BE2C (cell line): ENCODE measurements at regions not wholly inside any gene's neighbourhood (a gene's known extent, or its start where the extent isn't known, plus 50 kb on each side); places are given as distances from the start of the nearest gene placed in this dataset.

Source experiments
- DNase-seq: peaks from one replicate; pipeline ENCODE4 v3.0.0-alpha.2; 2020
- H3K27me3 ChIP-seq: fragments of 250-450 bp; sonication (Bioruptor Pico); 2 replicates; pipeline ENCODE4 v1.5.1; 2020; ENCODE audit warnings: mild to moderate bottlenecking
- H3K36me3 ChIP-seq: fragments of 250-450 bp; sonication (Bioruptor Pico); 2 replicates; pipeline ENCODE4 v1.5.1; 2020; ENCODE audit warnings: mild to moderate bottlenecking
- H3K4me1 ChIP-seq: fragments of 250-450 bp; sonication (Bioruptor Pico); 2 replicates; pipeline ENCODE4 v1.5.1; 2020
- H3K4me3 ChIP-seq: 2 replicates; pipeline ENCODE4 v1.5.1; 2011; ENCODE audit warnings: low read depth, low read length
- H3K9me3 ChIP-seq: fragments of 250-450 bp; sonication (Bioruptor Pico); 2 replicates; pipeline ENCODE4 v1.5.1; 2020
- TF ChIP-seq, protein P1 (sequence below): IDR thresholded peaks from 2 replicates; pipeline ENCODE4 v1.5.1; 2012; ENCODE audit warnings: mild to moderate bottlenecking, low read depth, low read length

DNA sequence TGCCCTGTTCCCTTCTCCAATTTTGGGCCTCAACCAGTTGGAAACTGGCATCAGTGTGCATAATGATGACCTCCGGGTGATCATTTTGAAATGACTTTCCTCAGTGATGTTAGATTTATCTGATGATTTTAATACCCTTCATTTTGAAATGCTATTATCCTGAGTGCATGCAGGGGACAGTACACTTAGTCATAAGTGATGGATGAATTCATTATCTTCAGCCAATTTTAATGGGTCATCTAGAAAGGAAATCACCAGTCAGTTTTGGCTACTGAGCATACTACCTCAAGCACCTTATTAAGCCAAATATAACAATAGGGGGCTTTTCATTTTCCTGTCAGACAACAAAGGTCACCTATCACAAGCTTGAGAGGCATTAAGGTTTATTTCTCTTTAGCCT lies 118.5 kb upstream of the MIR17HG start:
- no peaks in the 10 kb centered on the region for H3K9me3 ChIP-seq
- no peaks in the 10 kb centered on the region for H3K36me3 ChIP-seq
- no peaks in the 10 kb centered on the region for H3K4me1 ChIP-seq
- no peak overlapping the region for H3K4me3 ChIP-seq
- DNase-seq = no peak
- H3K27me3 ChIP-seq = no peaks in the 10 kb centered on the region
- TF ChIP-seq, protein P1, sequence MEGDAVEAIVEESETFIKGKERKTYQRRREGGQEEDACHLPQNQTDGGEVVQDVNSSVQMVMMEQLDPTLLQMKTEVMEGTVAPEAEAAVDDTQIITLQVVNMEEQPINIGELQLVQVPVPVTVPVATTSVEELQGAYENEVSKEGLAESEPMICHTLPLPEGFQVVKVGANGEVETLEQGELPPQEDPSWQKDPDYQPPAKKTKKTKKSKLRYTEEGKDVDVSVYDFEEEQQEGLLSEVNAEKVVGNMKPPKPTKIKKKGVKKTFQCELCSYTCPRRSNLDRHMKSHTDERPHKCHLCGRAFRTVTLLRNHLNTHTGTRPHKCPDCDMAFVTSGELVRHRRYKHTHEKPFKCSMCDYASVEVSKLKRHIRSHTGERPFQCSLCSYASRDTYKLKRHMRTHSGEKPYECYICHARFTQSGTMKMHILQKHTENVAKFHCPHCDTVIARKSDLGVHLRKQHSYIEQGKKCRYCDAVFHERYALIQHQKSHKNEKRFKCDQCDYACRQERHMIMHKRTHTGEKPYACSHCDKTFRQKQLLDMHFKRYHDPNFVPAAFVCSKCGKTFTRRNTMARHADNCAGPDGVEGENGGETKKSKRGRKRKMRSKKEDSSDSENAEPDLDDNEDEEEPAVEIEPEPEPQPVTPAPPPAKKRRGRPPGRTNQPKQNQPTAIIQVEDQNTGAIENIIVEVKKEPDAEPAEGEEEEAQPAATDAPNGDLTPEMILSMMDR = no peak

DNA sequence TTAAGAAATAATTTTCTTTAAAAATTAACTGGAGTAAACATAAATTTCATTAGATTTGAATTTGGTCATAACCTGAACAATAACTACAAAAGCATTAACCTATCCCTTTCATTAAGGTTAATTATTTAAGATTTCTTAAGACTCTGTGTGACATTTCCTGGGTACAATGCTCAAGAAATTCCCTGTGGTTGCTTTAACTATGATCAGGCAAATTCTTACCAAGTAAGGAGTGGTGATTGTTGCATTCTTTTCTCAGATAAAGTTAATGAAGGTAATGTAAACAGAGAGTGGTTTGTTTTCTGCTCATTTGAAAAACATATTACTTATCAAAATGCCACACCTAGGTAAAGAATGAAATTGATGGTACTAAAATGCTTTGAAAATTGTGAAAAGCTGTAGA lies 114.8 kb upstream of the MIR17HG start:
- no peaks in the 10 kb centered on the region for H3K4me1 ChIP-seq
- TF ChIP-seq, protein P1 = no peak
- DNase-seq = no peak
- no peaks in the 10 kb centered on the region for H3K27me3 ChIP-seq
- no peaks in the 10 kb centered on the region for H3K9me3 ChIP-seq
- H3K4me3 ChIP-seq = no peak overlapping the region
- no peaks in the 10 kb centered on the region for H3K36me3 ChIP-seq

DNA sequence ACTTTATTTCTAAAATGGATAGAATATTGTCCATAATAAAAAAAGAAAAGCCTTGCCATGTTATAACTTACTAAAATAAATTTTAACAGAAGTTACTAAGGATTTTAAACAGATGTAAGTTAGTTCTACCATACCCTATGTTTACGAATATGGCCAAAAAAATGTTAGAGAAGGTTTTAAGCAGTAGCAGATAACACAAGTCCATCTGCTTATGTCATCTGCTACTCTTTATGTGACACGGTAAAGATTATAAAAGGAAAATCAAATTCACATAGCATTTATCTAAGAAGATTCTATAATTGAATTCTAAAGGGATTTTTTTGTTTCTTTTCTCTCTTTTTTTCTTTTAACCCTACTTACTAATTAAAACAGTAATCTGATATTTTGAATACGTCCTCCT lies 114.2 kb upstream of the MIR17HG start:
- H3K4me3 ChIP-seq = no peak overlapping the region
- DNase-seq = no peak
- no peaks in the 10 kb centered on the region for H3K27me3 ChIP-seq
- no peaks in the 10 kb centered on the region for H3K36me3 ChIP-seq
- TF ChIP-seq, protein P1 = no peak
- no peaks in the 10 kb centered on the region for H3K9me3 ChIP-seq
- H3K4me1 ChIP-seq = no peaks in the 10 kb centered on the region

DNA sequence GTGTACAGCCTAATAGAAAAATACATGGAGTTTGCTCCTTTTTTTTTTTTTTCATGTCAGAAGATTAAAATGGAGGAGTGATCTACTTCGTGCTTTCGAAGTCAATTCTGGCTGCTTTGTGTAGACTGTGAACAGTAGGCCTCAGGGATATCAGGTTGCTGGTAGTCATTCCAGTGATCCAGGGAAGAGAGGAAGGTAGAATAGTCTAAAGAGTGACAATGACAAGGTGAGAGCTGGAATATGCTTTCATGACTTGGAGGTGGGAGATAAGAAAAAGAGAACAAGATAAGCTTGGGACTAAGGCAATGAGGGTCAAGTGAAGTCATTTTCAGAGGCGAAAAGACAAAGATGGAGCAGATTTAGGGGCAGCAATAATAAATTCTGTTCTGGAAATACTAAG lies 111.3 kb upstream of the MIR17HG start:
- H3K4me1 ChIP-seq = no peaks in the 10 kb centered on the region
- no peaks in the 10 kb centered on the region for H3K9me3 ChIP-seq
- TF ChIP-seq, protein P1 = no peak
- no peak for DNase-seq
- no peaks in the 10 kb centered on the region for H3K36me3 ChIP-seq
- no peaks in the 10 kb centered on the region for H3K27me3 ChIP-seq
- no peak overlapping the region for H3K4me3 ChIP-seq

DNA sequence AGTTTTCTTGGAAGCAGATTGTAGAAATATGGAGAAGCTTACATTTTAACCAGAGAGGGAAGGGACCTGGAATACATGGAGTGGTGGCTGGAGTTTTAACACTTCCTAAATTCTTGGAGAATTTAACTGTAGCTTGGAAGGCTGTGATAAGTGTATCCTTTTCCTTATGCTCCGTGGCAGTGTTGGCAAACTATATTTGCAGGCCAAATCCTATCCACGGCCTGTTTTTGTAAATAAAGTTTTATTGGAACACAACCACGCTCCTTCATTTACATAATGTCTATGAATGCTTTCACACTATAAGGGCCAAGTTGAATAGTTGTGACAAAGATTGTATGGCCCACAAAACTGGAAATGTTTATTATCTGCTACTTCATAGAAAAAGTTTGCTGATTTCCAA lies 110.6 kb upstream of the MIR17HG start:
- no peaks in the 10 kb centered on the region for H3K9me3 ChIP-seq
- H3K4me1 ChIP-seq = no peaks in the 10 kb centered on the region
- H3K27me3 ChIP-seq = no peaks in the 10 kb centered on the region
- no peak overlapping the region for H3K4me3 ChIP-seq
- DNase-seq = no peak
- TF ChIP-seq, protein P1 = no peak
- no peaks in the 10 kb centered on the region for H3K36me3 ChIP-seq

DNA sequence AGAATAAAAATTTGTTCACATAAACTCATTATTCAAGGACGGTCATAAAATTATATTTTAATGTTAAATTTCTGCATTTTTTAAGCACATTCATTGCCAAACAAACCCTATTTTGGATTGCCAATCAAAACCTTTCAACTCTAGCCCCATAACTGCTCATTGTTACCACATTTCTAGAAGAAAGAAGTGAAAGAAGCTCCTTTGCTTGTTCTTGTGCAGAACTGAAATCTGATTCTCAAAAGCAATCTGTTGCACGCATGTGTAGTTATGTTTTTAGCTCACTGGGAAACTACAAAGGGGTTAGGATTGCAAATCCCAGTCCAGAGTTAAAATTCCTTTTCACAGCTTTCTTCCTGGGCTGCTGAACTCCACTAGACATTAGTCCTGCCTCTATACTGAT lies 109.5 kb upstream of the MIR17HG start:
- Histone ChIP-seq H3K36me3 (no peaks in the 10 kb centered on the region), H3K4me3 (no peak overlapping the region), H3K9me3 (no peaks in the 10 kb centered on the region), H3K27me3 (no peaks in the 10 kb centered on the region), H3K4me1 (no peaks in the 10 kb centered on the region)
- TF ChIP-seq, protein P1 = no peak
- DNase-seq = no peak
